HG02884 (cell line): ENCODE measurements at regions not wholly inside any gene's neighbourhood (a gene's known extent, or its start where the extent isn't known, plus 50 kb on each side); places are given as distances from the start of the nearest gene placed in this dataset.

ENCODE experiments used
- ATAC-seq: cut with Tn5 transposase; IDR thresholded peaks from one replicate; pipeline ENCODE4 v1.9.1; 2021; ENCODE audit warnings: mild to moderate bottlenecking, moderate library complexity; ENCODE audit not compliant: unreplicated experiment

GRCh38 chr20:50455656-50456451, 54.3 kb upstream of the PTPN1 start:
- no peak for ATAC-seq

GRCh38 chr20:50456452-50457324, 53.5 kb upstream of the PTPN1 start:
- ATAC-seq: no peak

GRCh38 chr20:50459124-50459918, 50.9 kb upstream of the PTPN1 start:
- ATAC-seq: no peak

GRCh38 chr20:50460115-50460607, 50.0 kb upstream of the PTPN1 start:
- ATAC-seq: no peak
